ENCODE measurements at regions not wholly inside any gene's neighbourhood (a gene's known extent, or its start where the extent isn't known, plus 50 kb on each side); places are given as distances from the start of the nearest gene placed in this dataset.

- H3K4me2 ChIP-seq (ENCODE audit: insufficient read depth, insufficient read length, low read length) = no peak overlapping the region
- H2BK15ac ChIP-seq (ENCODE audit: low read depth, low read length) = no peak overlapping the region
- no peak overlapping the region for H3T11ph ChIP-seq (ENCODE audit: low read length)
- no peak overlapping the region for H3K9ac ChIP-seq (ENCODE audit: extremely low read depth, insufficient read length, low read length)
- DNase-seq = no peak
- H2AFZ ChIP-seq (ENCODE audit: low read length) = no peak overlapping the region
- no peak overlapping the region for H2BK20ac ChIP-seq (ENCODE audit: low read depth, low read length, poor library complexity, severe bottlenecking)
- WGBS (ENCODE audit: extremely low coverage, insufficient read length, low lambda C conversion rate) = no CpG with 5 or more reads among the region's 4 CpGs
- no peak overlapping the region for H2BK5ac ChIP-seq (ENCODE audit: insufficient read length, low read length)
- H3K27me3 ChIP-seq (ENCODE audit: insufficient read depth, low read length) = no peaks in the 10 kb centered on the region; the same call in 1 of the 2 replicates
- H3K27ac ChIP-seq (ENCODE audit: insufficient read length, low read depth, low read length) = no peak overlapping the region
- no peaks in the 10 kb centered on the region for H3K23me2 ChIP-seq (ENCODE audit: insufficient read length, low read depth, low read length, poor library complexity, severe bottlenecking)
- H3K79me2 ChIP-seq (ENCODE audit: insufficient read depth, low read length) = no peaks in the 10 kb centered on the region
- H3K9me3 Mint-ChIP-seq = no peaks in the 10 kb centered on the region
- no peak overlapping the region for H3K14ac ChIP-seq (ENCODE audit: insufficient read depth, low read length)
- no peak overlapping the region for H3K56ac ChIP-seq (ENCODE audit: insufficient read length, low read depth, low read length)
- no peaks in the 10 kb centered on the region for H3K79me1 ChIP-seq (ENCODE audit: insufficient read depth, low read depth, low read length, poor library complexity, severe bottlenecking)
- no peaks in the 10 kb centered on the region for H4K20me1 ChIP-seq (ENCODE audit: control insufficient read depth, insufficient read depth, insufficient read length)
- peaks cover 28 to 32% of the 10 kb centered on the region in 2 experiments for H3K4me1 Mint-ChIP-seq
- H3K36me3 Mint-ChIP-seq (ENCODE audit: insufficient read depth in 1 of 3, low read depth in 3 of 3) = no peaks in the 10 kb centered on the region
- no peak overlapping the region for H3K18ac ChIP-seq (ENCODE audit: insufficient read length, low read depth, low read length)
- no peak overlapping the region for H2BK12ac ChIP-seq (ENCODE audit: insufficient read length, low read depth, low read length)
- H3K27me3 Mint-ChIP-seq (ENCODE audit: low read depth) = peaks cover 6% of the 10 kb centered on the region; the same call in 1 of the 2 replicates
- no peak overlapping the region for H4K8ac ChIP-seq (replicated peaks; ENCODE audit: insufficient read length, low read depth, low read length)
- H3K27ac Mint-ChIP-seq = no peak overlapping the region
- no peak overlapping the region for H3K23ac ChIP-seq (ENCODE audit: insufficient read length, low read depth, low read length)
- H3K4me3 Mint-ChIP-seq = no peak overlapping the region
- TF ChIP-seq CTCF (conservative IDR thresholded peaks at IDR 0.05) = no peak
- H3K4me1 ChIP-seq (ENCODE audit: insufficient read depth, low read length) = no peaks in the 10 kb centered on the region
- no peaks in the 10 kb centered on the region for H3K9me3 ChIP-seq (ENCODE audit: control insufficient read depth, low read depth, low read length)
- no peak overlapping the region for H4K91ac ChIP-seq (ENCODE audit: insufficient read length, low read depth, low read length)
- H4K5ac ChIP-seq (ENCODE audit: insufficient read length, low read depth, low read length) = no peak overlapping the region
- H2BK120ac ChIP-seq (ENCODE audit: low read depth, low read length, poor library complexity, severe bottlenecking) = no peak overlapping the region
- no peak overlapping the region for H3K4ac ChIP-seq (ENCODE audit: low read depth, low read length)
- H2AK5ac ChIP-seq (ENCODE audit: insufficient read length, low read length) = no peak overlapping the region
These were observed 220.8 kb upstream of the HES1 start for GRCh38 chr3:193915099-193915498.

Measured in H9 (cell line).